ENCODE measurements at regions not wholly inside any gene's neighbourhood (a gene's known extent, or its start where the extent isn't known, plus 50 kb on each side); places are given as distances from the start of the nearest gene placed in this dataset.
"Not testable (repeated sequence)": the region's sequence is repeated elsewhere in the genome, so short reads cannot be mapped to it uniquely, and the experiment has no call there.

GRCh38 chr11:115649461-115649860, 145.2 kb upstream of the CADM1 start:
- DNase-seq (ENCODE audit: low read depth in 4 of 4, low spot score in 2 of 4): no peak

- DNase-seq (ENCODE audit: low read depth in 4 of 4, low spot score in 2 of 4): no peak
These were observed 141.6 kb upstream of the CADM1 start for GRCh38 chr11:115645631-115646317.

- no peak for DNase-seq (ENCODE audit: low read depth in 4 of 4, low spot score in 2 of 4)
These were observed 140.6 kb upstream of the CADM1 start for GRCh38 chr11:115644856-115645255.

- no peak for DNase-seq (ENCODE audit: low read depth in 4 of 4, low spot score in 2 of 4)
These were observed 139.5 kb upstream of the CADM1 start for GRCh38 chr11:115643549-115644270.

GRCh38 chr11:115642660-115643059, 138.4 kb upstream of the CADM1 start:
- DNase-seq (ENCODE audit: low read depth in 4 of 4, low spot score in 2 of 4): no peak

GRCh38 chr11:115637599-115638241, 133.5 kb upstream of the CADM1 start:
- DNase-seq (ENCODE audit: low read depth in 4 of 4, low spot score in 2 of 4): no peak

GRCh38 chr11:115636753-115637527, 132.7 kb upstream of the CADM1 start:
- no peak for DNase-seq (ENCODE audit: low read depth in 4 of 4, low spot score in 2 of 4)

GRCh38 chr11:115633977-115634376, 129.8 kb upstream of the CADM1 start:
- not testable (repeated sequence) for DNase-seq (ENCODE audit: low read depth in 4 of 4, low spot score in 2 of 4)

- no peak for DNase-seq (ENCODE audit: low read depth in 4 of 4, low spot score in 2 of 4)
These were observed 127.8 kb upstream of the CADM1 start for GRCh38 chr11:115632061-115632460.

- DNase-seq (ENCODE audit: low read depth in 4 of 4, low spot score in 2 of 4): no peak
These were observed 127.4 kb upstream of the CADM1 start for GRCh38 chr11:115631609-115632008.

- DNase-seq (ENCODE audit: low read depth in 4 of 4, low spot score in 2 of 4): no peak
These were observed 126.0 kb upstream of the CADM1 start for GRCh38 chr11:115630214-115630613.

- no peak for DNase-seq (ENCODE audit: low read depth in 4 of 4, low spot score in 2 of 4)
These were observed 125.3 kb upstream of the CADM1 start for GRCh38 chr11:115629456-115630015.

GRCh38 chr11:115627666-115628460, 123.6 kb upstream of the CADM1 start:
- no peak for DNase-seq (ENCODE audit: low read depth in 4 of 4, low spot score in 2 of 4)

- no peak for DNase-seq (ENCODE audit: low read depth in 4 of 4, low spot score in 2 of 4)
These were observed 122.9 kb upstream of the CADM1 start for GRCh38 chr11:115627071-115627470.

- no peak for DNase-seq (ENCODE audit: low read depth in 4 of 4, low spot score in 2 of 4)
These were observed 122.2 kb upstream of the CADM1 start for GRCh38 chr11:115626414-115626813.

GRCh38 chr11:115625502-115625901, 121.3 kb upstream of the CADM1 start:
- DNase-seq (ENCODE audit: low read depth in 4 of 4, low spot score in 2 of 4): no peak

GRCh38 chr11:115624065-115624464, 119.8 kb upstream of the CADM1 start:
- no peak for DNase-seq (ENCODE audit: low read depth in 4 of 4, low spot score in 2 of 4)

GRCh38 chr11:115623021-115623451, 118.8 kb upstream of the CADM1 start:
- DNase-seq (ENCODE audit: low read depth in 4 of 4, low spot score in 2 of 4): peak in 1 of 4 donors; percentile 57

- DNase-seq (ENCODE audit: low read depth in 4 of 4, low spot score in 2 of 4): no peak
These were observed 114.2 kb upstream of the CADM1 start for GRCh38 chr11:115618428-115618827.

GRCh38 chr11:115617767-115618166, 113.6 kb upstream of the CADM1 start:
- DNase-seq (ENCODE audit: low read depth in 4 of 4, low spot score in 2 of 4): no peak
